ENCODE measurements at regions not wholly inside any gene's neighbourhood (a gene's known extent, or its start where the extent isn't known, plus 50 kb on each side); places are given as distances from the start of the nearest gene placed in this dataset.

- WGBS (ENCODE audit: insufficient coverage, low coverage, low lambda C conversion rate, missing lambda C conversion rate) = 89% methylated on average over 2 of the region's 2 CpGs
Measured at GRCh38 chr2:215771241-215771640, 242.1 kb downstream of the MREG start.

GRCh38 chr2:215770668-215771067 lies 242.7 kb downstream of the MREG start:
- no peak for DNase-seq
- WGBS (ENCODE audit: insufficient coverage, low coverage, low lambda C conversion rate, missing lambda C conversion rate) = 95% methylated on average over 3 of the region's 4 CpGs

More at GRCh38 chr2:215771241-215771640, 242.1 kb downstream of the MREG start:
- TF ChIP-seq POLR2A (IDR thresholded peaks at IDR 0.05) (no peak), CTCF (IDR thresholded peaks at IDR 0.05) (no peak)
- Histone ChIP-seq H3K27me3 (no peaks in the 10 kb centered on the region), H3K4me1 (no peaks in the 10 kb centered on the region), H3K36me3 (no peaks in the 10 kb centered on the region), H3K27ac (no peak overlapping the region), H3K9me3 (no peaks in the 10 kb centered on the region), H3K4me3 (no peak overlapping the region)
- ATAC-seq (no peak), DNase-seq (no peak)
- intact Hi-C loops (cut with DNase I) = no loop called here

DNA sequence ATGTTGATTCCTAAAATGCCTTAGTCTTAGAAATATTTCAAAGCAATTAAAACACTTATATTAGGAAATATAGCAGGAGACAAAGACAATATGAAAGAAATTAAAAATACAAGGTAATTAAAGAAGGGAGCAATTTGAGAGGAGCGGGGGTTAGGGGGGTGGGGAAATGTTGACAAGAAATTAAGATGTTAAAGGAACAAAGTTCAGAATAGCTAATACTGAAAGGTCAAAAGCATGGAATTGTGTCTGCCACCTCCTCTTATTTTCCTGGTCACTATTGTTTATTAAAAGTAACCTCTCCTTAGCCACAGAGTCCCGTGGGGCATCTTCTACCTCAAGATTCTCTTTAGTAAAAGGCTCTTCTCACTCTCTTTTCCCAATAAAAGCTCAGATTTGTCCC lies 244.1 kb downstream of the MREG start:
- no peaks in the 10 kb centered on the region for H3K27me3 ChIP-seq
- no peak overlapping the region for H3K27ac ChIP-seq
- ATAC-seq (no peak), DNase-seq (no peak)
- no peak for TF ChIP-seq POLR2A (IDR thresholded peaks at IDR 0.05)
- no peak for TF ChIP-seq CTCF (IDR thresholded peaks at IDR 0.05)
- H3K4me1 ChIP-seq = no peaks in the 10 kb centered on the region
- H3K4me3 ChIP-seq = no peak overlapping the region
- no peaks in the 10 kb centered on the region for H3K36me3 ChIP-seq
- 70% methylated on average over 2 of the region's 2 CpGs for WGBS (ENCODE audit: insufficient coverage, low coverage, low lambda C conversion rate, missing lambda C conversion rate)
- no peaks in the 10 kb centered on the region for H3K9me3 ChIP-seq
- intact Hi-C loops (cut with DNase I) = no loop called here

More at GRCh38 chr2:215770668-215771067, 242.7 kb downstream of the MREG start:
- Histone ChIP-seq H3K4me3 (no peak overlapping the region), H3K27ac (no peak overlapping the region), H3K27me3 (no peaks in the 10 kb centered on the region), H3K36me3 (no peaks in the 10 kb centered on the region), H3K9me3 (no peaks in the 10 kb centered on the region), H3K4me1 (no peaks in the 10 kb centered on the region)
- no peak for TF ChIP-seq POLR2A (IDR thresholded peaks at IDR 0.05)
- TF ChIP-seq CTCF (IDR thresholded peaks at IDR 0.05) = no peak
- intact Hi-C loops (cut with DNase I) = no loop called here
- no peak for ATAC-seq

GRCh38 chr2:215767625-215768024 lies 245.7 kb downstream of the MREG start:
- H3K27ac ChIP-seq = no peak overlapping the region
- intact Hi-C loops (cut with DNase I) = no loop called here
- no peaks in the 10 kb centered on the region for H3K9me3 ChIP-seq
- DNase-seq (no peak), ATAC-seq (no peak)
- no peak overlapping the region for H3K4me3 ChIP-seq
- no peaks in the 10 kb centered on the region for H3K36me3 ChIP-seq
- H3K27me3 ChIP-seq = no peaks in the 10 kb centered on the region
- no peaks in the 10 kb centered on the region for H3K4me1 ChIP-seq
- TF ChIP-seq POLR2A (IDR thresholded peaks at IDR 0.05) (no peak), CTCF (IDR thresholded peaks at IDR 0.05) (no peak)
- WGBS (ENCODE audit: insufficient coverage, low coverage, low lambda C conversion rate, missing lambda C conversion rate) = 89% methylated on average over 1 of the region's 1 CpG

Data from right lobe of liver (tissue), 6 donors.